Naive B cell (primary cell): ENCODE measurements at regions not wholly inside any gene's neighbourhood (a gene's known extent, or its start where the extent isn't known, plus 50 kb on each side); places are given as distances from the start of the nearest gene placed in this dataset.
A peak's percentile ranks its signal among the peaks of the same experiment; 100 is the strongest.

ENCODE experiments used
- ATAC-seq, 2 donors: fragments of 150-1000 bp; cut with Tn5 transposase; 2 replicates each; pipeline ENCODE4 v1.10.0; 2021; ENCODE audit warnings: low read depth in 2 of 2, mild to moderate bottlenecking in 2 of 2, moderate library complexity in 2 of 2
- DNase-seq: peaks from one replicate; pipeline ENCODE4 v3.0.0; 2022
- H3K27ac Mint-ChIP-seq, 6 donors: one replicate each; pipeline ENCODE4 v1.8.0; 2020 to 2022; ENCODE audit warnings: mild to moderate bottlenecking in 6 of 6, mixed read lengths in 6 of 6, moderate library complexity in 5 of 6, inconsistent platforms in 2 of 6
- H3K27me3 Mint-ChIP-seq, 3 donors: one replicate each; pipeline ENCODE4 v1.8.0; 2021 to 2022; ENCODE audit warnings: mixed read lengths in 3 of 3, mild to moderate bottlenecking in 1 of 3
- H3K36me3 Mint-ChIP-seq, 2 donors: one replicate each; pipeline ENCODE4 v1.8.0; 2020 to 2022; ENCODE audit warnings: mixed read lengths in 2 of 2, inconsistent platforms in 1 of 2, mild to moderate bottlenecking in 1 of 2
- H3K4me1 Mint-ChIP-seq, 3 donors: one replicate each; pipeline ENCODE4 v1.8.0; 2020 to 2022; ENCODE audit warnings: mixed read lengths in 3 of 3, inconsistent platforms in 1 of 3, mild to moderate bottlenecking in 1 of 3, moderate library complexity in 1 of 3
- H3K4me3 Mint-ChIP-seq, 8 donors: one replicate each; pipeline ENCODE4 v1.8.0; 2020 to 2022; ENCODE audit warnings: mild to moderate bottlenecking in 8 of 8, mixed read lengths in 8 of 8, moderate library complexity in 8 of 8, inconsistent platforms in 2 of 8
- H3K9me3 Mint-ChIP-seq, 7 donors: one replicate each; pipeline ENCODE4 v1.8.0; 2020 to 2022; ENCODE audit warnings: mixed read lengths in 7 of 7, mild to moderate bottlenecking in 5 of 7, inconsistent platforms in 2 of 7, moderate library complexity in 1 of 7

- Mint-ChIP-seq H3K27ac (no peak overlapping the region), H3K4me3 (no peak overlapping the region), H3K4me1 (peaks cover 0 to 1% (median 0%) of the 10 kb centered on the region in 3 donors), H3K9me3 (peaks cover 0 to 5% (median 0%) of the 10 kb centered on the region in 7 donors), H3K27me3 (peaks cover 0 to 4% (median 0%) of the 10 kb centered on the region in 3 donors), H3K36me3 (no peaks in the 10 kb centered on the region)
- no peak for DNase-seq
- ATAC-seq = no peak
These were observed 278.4 kb upstream of the FIGN start for GRCh38 chr2:164014068-164014731.

- ATAC-seq (no peak), DNase-seq (no peak)
- no peak overlapping the region for H3K4me3 Mint-ChIP-seq
- peaks cover 0 to 1% (median 0%) of the 10 kb centered on the region in 3 donors for H3K4me1 Mint-ChIP-seq
- H3K36me3 Mint-ChIP-seq = no peaks in the 10 kb centered on the region
- H3K27ac Mint-ChIP-seq = no peak overlapping the region
- peaks cover 0 to 4% (median 0%) of the 10 kb centered on the region in 3 donors for H3K27me3 Mint-ChIP-seq
- peaks cover 0 to 5% (median 0%) of the 10 kb centered on the region in 7 donors for H3K9me3 Mint-ChIP-seq
These were observed 276.8 kb upstream of the FIGN start for GRCh38 chr2:164012581-164012980.

GRCh38 chr2:164009756-164010337, 274.0 kb upstream of the FIGN start:
- ATAC-seq (no peak), DNase-seq (no peak)
- no peak overlapping the region for H3K4me3 Mint-ChIP-seq
- no peak overlapping the region for H3K27ac Mint-ChIP-seq
- H3K4me1 Mint-ChIP-seq = no peaks in the 10 kb centered on the region
- no peaks in the 10 kb centered on the region for H3K36me3 Mint-ChIP-seq
- H3K27me3 Mint-ChIP-seq = peaks cover 0 to 4% (median 0%) of the 10 kb centered on the region in 3 donors
- H3K9me3 Mint-ChIP-seq = peaks cover 0 to 1% (median 0%) of the 10 kb centered on the region in 7 donors

GRCh38 chr2:164008752-164009151, 272.9 kb upstream of the FIGN start:
- DNase-seq (no peak), ATAC-seq (no peak)
- Mint-ChIP-seq H3K27me3 (peaks cover 0 to 4% (median 0%) of the 10 kb centered on the region in 3 donors), H3K27ac (no peak overlapping the region), H3K4me3 (peak overlapping the region in 1 of 8 donors; percentile 18), H3K9me3 (peaks cover 0 to 4% (median 0%) of the 10 kb centered on the region in 7 donors), H3K4me1 (no peaks in the 10 kb centered on the region), H3K36me3 (no peaks in the 10 kb centered on the region)

GRCh38 chr2:164006704-164007103, 270.9 kb upstream of the FIGN start:
- ATAC-seq = no peak
- H3K27ac Mint-ChIP-seq = no peak overlapping the region
- H3K4me1 Mint-ChIP-seq = no peaks in the 10 kb centered on the region
- H3K36me3 Mint-ChIP-seq = no peaks in the 10 kb centered on the region
- DNase-seq = no peak
- peaks cover 0 to 4% (median 0%) of the 10 kb centered on the region in 7 donors for H3K9me3 Mint-ChIP-seq
- H3K27me3 Mint-ChIP-seq = peaks cover 0 to 2% (median 0%) of the 10 kb centered on the region in 3 donors
- no peak overlapping the region for H3K4me3 Mint-ChIP-seq

GRCh38 chr2:164000176-164000575, 264.4 kb upstream of the FIGN start:
- H3K36me3 Mint-ChIP-seq = no peaks in the 10 kb centered on the region
- DNase-seq (no peak), ATAC-seq (no peak)
- no peak overlapping the region for H3K4me3 Mint-ChIP-seq
- peaks cover 0 to 4% (median 0%) of the 10 kb centered on the region in 7 donors for H3K9me3 Mint-ChIP-seq
- no peaks in the 10 kb centered on the region for H3K4me1 Mint-ChIP-seq
- H3K27ac Mint-ChIP-seq = no peak overlapping the region
- H3K27me3 Mint-ChIP-seq = no peaks in the 10 kb centered on the region

- no peak for DNase-seq
- Mint-ChIP-seq H3K27ac (no peak overlapping the region), H3K27me3 (no peaks in the 10 kb centered on the region), H3K36me3 (no peaks in the 10 kb centered on the region), H3K4me3 (no peak overlapping the region), H3K9me3 (no peaks in the 10 kb centered on the region), H3K4me1 (no peaks in the 10 kb centered on the region)
- no peak for ATAC-seq
These were observed 261.7 kb upstream of the FIGN start for GRCh38 chr2:163997466-163997865.

- Mint-ChIP-seq H3K4me1 (no peaks in the 10 kb centered on the region), H3K4me3 (no peak overlapping the region), H3K9me3 (no peaks in the 10 kb centered on the region), H3K27me3 (no peaks in the 10 kb centered on the region), H3K36me3 (no peaks in the 10 kb centered on the region), H3K27ac (peak overlapping the region in 1 of 6 donors; percentile 54)
- ATAC-seq = no peak
- DNase-seq = no peak
These were observed 254.7 kb upstream of the FIGN start for GRCh38 chr2:163990541-163990940.

GRCh38 chr2:163990101-163990500, 254.3 kb upstream of the FIGN start:
- no peaks in the 10 kb centered on the region for H3K9me3 Mint-ChIP-seq
- no peak overlapping the region for H3K4me3 Mint-ChIP-seq
- H3K27ac Mint-ChIP-seq = peak overlapping the region in 1 of 6 donors; percentile 54
- DNase-seq (no peak), ATAC-seq (no peak)
- no peaks in the 10 kb centered on the region for H3K4me1 Mint-ChIP-seq
- H3K36me3 Mint-ChIP-seq = no peaks in the 10 kb centered on the region
- H3K27me3 Mint-ChIP-seq = no peaks in the 10 kb centered on the region

GRCh38 chr2:163987175-163987940, 251.6 kb upstream of the FIGN start:
- ATAC-seq (no peak), DNase-seq (no peak)
- Mint-ChIP-seq H3K9me3 (no peaks in the 10 kb centered on the region), H3K36me3 (no peaks in the 10 kb centered on the region), H3K4me3 (no peak overlapping the region), H3K4me1 (no peaks in the 10 kb centered on the region), H3K27me3 (no peaks in the 10 kb centered on the region), H3K27ac (no peak overlapping the region)

GRCh38 chr2:163984986-163985385, 249.2 kb upstream of the FIGN start:
- Mint-ChIP-seq H3K4me1 (peaks cover 0 to 2% (median 0%) of the 10 kb centered on the region in 3 donors), H3K27me3 (no peaks in the 10 kb centered on the region), H3K4me3 (no peak overlapping the region), H3K27ac (no peak overlapping the region), H3K9me3 (peaks cover 0 to 4% (median 0%) of the 10 kb centered on the region in 7 donors), H3K36me3 (no peaks in the 10 kb centered on the region)
- no peak for ATAC-seq
- DNase-seq = no peak

- ATAC-seq = no peak
- Mint-ChIP-seq H3K36me3 (no peaks in the 10 kb centered on the region), H3K27ac (no peak overlapping the region), H3K4me1 (peaks cover 0 to 2% (median 0%) of the 10 kb centered on the region in 3 donors), H3K9me3 (peaks cover 0 to 4% (median 0%) of the 10 kb centered on the region in 7 donors), H3K27me3 (no peaks in the 10 kb centered on the region), H3K4me3 (no peak overlapping the region)
- no peak for DNase-seq
These were observed 248.1 kb upstream of the FIGN start for GRCh38 chr2:163983911-163984310.

- no peaks in the 10 kb centered on the region for H3K36me3 Mint-ChIP-seq
- H3K4me3 Mint-ChIP-seq = no peak overlapping the region
- H3K27ac Mint-ChIP-seq = no peak overlapping the region
- no peak for ATAC-seq
- H3K27me3 Mint-ChIP-seq = no peaks in the 10 kb centered on the region
- no peak for DNase-seq
- peaks cover 0 to 4% (median 0%) of the 10 kb centered on the region in 7 donors for H3K9me3 Mint-ChIP-seq
- peaks cover 0 to 2% (median 0%) of the 10 kb centered on the region in 3 donors for H3K4me1 Mint-ChIP-seq
These were observed 247.1 kb upstream of the FIGN start for GRCh38 chr2:163982938-163983337.

GRCh38 chr2:163974766-163975165, 239.0 kb upstream of the FIGN start:
- peaks cover 0 to 4% (median 0%) of the 10 kb centered on the region in 7 donors for H3K9me3 Mint-ChIP-seq
- no peak overlapping the region for H3K4me3 Mint-ChIP-seq
- ATAC-seq = no peak
- H3K27ac Mint-ChIP-seq = peak overlapping the region in 1 of 6 donors; percentile 53
- no peaks in the 10 kb centered on the region for H3K27me3 Mint-ChIP-seq
- no peaks in the 10 kb centered on the region for H3K36me3 Mint-ChIP-seq
- H3K4me1 Mint-ChIP-seq = no peaks in the 10 kb centered on the region
- no peak for DNase-seq
